AG04449 (cell line): ENCODE measurements at regions not wholly inside any gene's neighbourhood (a gene's known extent, or its start where the extent isn't known, plus 50 kb on each side); places are given as distances from the start of the nearest gene placed in this dataset.

Experiments used
- CTCF ChIA-PET: fragments of 350-600 bp; formaldehyde crosslinking; extraction: SDS; loops from one replicate; lab custom pipeline; 2021; ENCODE audit warnings: antibody characterized with exemption; lab: Yijun Ruan, JAX
- POLR2A ChIA-PET: fragments of 400-600, 350-600 bp; formaldehyde crosslinking; extraction: SDS; loops from one replicate; lab custom pipeline; 2020; ENCODE audit warnings: antibody characterized with exemption, inconsistent platforms; lab: Yijun Ruan, JAX
- DNase-seq: peaks from one replicate; pipeline ENCODE4 v3.0.0-alpha.2; 2010; ENCODE audit warnings: low read depth, low spot score
- H3K4me3 ChIP-seq: 2 replicates; pipeline ENCODE4 v1.5.1; 2011; ENCODE audit warnings: low read depth, mild to moderate bottlenecking, control low read depth, low read length
- CTCF ChIP-seq: IDR thresholded peaks from one replicate; pipeline ENCODE4 v1.5.1; 2011; ENCODE audit warnings: mild to moderate bottlenecking, moderate library complexity, low read length, control low read depth, inconsistent platforms; ENCODE audit not compliant: insufficient read depth; ENCODE audit errors: missing control alignments

DNA sequence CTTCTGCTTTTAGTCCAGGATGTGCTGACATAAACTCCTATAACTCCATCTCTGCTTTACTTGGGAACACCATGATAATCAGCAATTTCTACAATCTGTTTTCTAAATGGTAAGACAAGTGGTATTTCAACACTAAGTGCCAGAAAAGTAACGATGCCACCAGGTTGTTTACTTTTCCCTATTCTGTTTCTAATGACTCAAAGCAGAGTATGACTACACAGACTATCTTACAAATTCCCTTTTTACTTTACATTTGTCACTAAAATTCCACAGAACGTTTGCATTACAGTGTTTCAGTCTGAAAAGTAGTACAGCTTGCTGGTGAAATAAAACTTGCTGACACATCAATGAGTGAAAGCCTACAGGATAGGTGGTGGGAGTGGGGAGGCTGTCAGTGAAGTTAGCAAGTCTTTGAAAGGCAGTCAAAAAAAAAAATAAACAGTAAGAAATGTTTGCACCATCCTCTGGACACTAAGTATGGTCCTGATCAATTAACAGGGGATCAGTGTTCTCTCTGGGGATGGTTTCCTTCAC lies 186.5 kb downstream of the LURAP1L start:
- ChIA-PET CTCF (no interaction called here), POLR2A (no interaction called here)
- H3K4me3 ChIP-seq = no peak overlapping the region
- no peak for DNase-seq
- no peak for TF ChIP-seq CTCF

- H3K4me3 ChIP-seq = no peak overlapping the region
- DNase-seq = no peak
- no peak for TF ChIP-seq CTCF
- ChIA-PET CTCF (no interaction called here), POLR2A (no interaction called here)
Observed at GRCh38 chr9:12963537-12963936, 188.7 kb downstream of the LURAP1L start.

GRCh38 chr9:12964271-12964670 lies 189.5 kb downstream of the LURAP1L start:
- no peak overlapping the region for H3K4me3 ChIP-seq
- ChIA-PET POLR2A (no interaction called here), CTCF (no interaction called here)
- TF ChIP-seq CTCF = no peak
- DNase-seq = no peak

- ChIA-PET POLR2A (no interaction called here), CTCF (no interaction called here)
- no peak overlapping the region for H3K4me3 ChIP-seq
- DNase-seq = no peak
- TF ChIP-seq CTCF = no peak
Observed at GRCh38 chr9:12965303-12965702, 190.5 kb downstream of the LURAP1L start.

DNA sequence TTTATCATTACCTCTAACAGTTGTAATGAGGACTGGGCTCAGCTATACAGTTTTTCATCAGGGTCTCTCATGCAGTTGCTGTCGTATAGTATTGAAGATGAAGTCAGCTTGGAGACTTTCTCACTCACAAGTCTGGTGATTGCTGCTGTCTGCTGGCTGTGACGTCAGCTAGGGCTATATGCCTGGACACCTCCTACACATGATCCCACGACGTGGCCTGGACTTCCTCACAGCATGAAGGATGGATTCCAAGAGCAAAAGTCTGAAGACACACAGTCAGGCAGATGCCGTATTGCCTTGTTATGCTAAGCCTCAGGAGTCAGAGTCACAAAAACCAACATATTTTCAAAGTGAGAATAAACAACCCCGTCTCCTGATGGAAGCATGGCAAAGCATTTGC lies 193.3 kb downstream of the LURAP1L start:
- DNase-seq = no peak
- H3K4me3 ChIP-seq = no peak overlapping the region
- ChIA-PET CTCF (no interaction called here), POLR2A (no interaction called here)
- TF ChIP-seq CTCF = no peak

DNA sequence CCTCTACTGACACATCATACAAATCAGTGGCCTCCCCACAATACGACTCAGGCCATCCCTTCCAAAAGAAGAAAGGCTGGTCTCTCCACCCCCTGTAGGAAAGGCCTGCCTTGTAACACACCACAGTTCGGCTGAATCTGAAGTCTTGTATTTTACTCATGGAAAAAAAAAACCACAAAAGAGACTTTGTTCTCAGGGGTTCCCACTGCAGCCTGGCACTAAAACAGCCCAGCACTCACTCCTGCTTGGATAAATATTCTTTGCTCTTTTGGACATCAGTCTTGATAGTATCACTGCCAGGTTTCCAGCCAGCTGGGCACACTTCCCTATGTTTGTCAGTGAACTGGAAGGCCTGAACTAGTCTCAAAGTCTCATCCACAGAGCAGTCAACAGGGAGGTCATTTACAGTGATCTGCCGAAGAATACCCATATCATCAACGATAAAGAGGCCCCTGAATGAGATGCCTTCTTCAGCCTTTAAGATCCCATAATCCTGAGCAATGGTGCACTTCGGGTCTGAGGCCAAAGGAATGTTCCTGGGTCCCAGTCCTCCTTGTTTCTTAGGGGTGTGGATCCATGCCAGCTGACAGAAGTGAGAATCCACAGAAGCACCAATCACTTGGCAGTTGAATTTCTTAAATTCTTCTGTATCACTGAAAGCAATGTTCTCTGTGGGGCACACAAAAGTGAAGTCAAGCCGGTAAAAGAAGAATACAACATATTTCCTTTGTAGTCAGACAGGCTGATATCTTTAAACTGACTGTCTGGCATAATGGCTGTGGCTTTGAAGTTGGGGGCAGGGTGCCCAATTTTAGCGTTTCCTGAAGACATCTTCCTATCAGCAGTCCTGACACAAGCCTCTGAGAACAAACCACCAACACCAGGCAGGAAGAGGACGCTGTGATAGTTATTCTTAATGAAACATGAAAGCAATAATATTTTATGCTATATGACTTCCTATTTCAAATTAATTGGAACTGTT lies 198.1 kb downstream of the LURAP1L start:
- no peak for TF ChIP-seq CTCF
- CTCF ChIA-PET = no interaction called here
- no peak overlapping the region for H3K4me3 ChIP-seq
- POLR2A ChIA-PET = no interaction called here
- DNase-seq = no peak
